Stimulated activated CD8-positive, alpha-beta memory T cell treated with anti-CD3 and anti-CD28 coated beads, Interleukin-15, amount 100 ng/mL, for 1 hour (primary cell): ENCODE measurements at regions not wholly inside any gene's neighbourhood (a gene's known extent, or its start where the extent isn't known, plus 50 kb on each side); places are given as distances from the start of the nearest gene placed in this dataset.

Source experiments
- DNase-seq: peaks from one replicate; pipeline ENCODE4 v3.0.0-alpha.2; 2020; ENCODE audit warnings: low read depth

GRCh38 chr5:158020555-158021418 is 161.8 kb upstream of the CLINT1 start:
- DNase-seq: no peak

GRCh38 chr5:158017469-158017868 is 158.5 kb upstream of the CLINT1 start:
- DNase-seq: no peak

- DNase-seq: no peak
Observed at GRCh38 chr5:158014372-158014771, 155.4 kb upstream of the CLINT1 start.

- DNase-seq: no peak
Observed at GRCh38 chr5:158013939-158014338, 155.0 kb upstream of the CLINT1 start.

- DNase-seq: no peak
Observed at GRCh38 chr5:158013303-158013702, 154.4 kb upstream of the CLINT1 start.

GRCh38 chr5:158011422-158011821 is 152.5 kb upstream of the CLINT1 start:
- no peak for DNase-seq

- DNase-seq: no peak
Observed at GRCh38 chr5:158010831-158011230, 151.9 kb upstream of the CLINT1 start.

GRCh38 chr5:158007336-158007735 is 148.4 kb upstream of the CLINT1 start:
- DNase-seq: no peak

- DNase-seq: no peak
Observed at GRCh38 chr5:157999696-158000095, 140.8 kb upstream of the CLINT1 start.

GRCh38 chr5:157997991-157998504 is 139.1 kb upstream of the CLINT1 start:
- no peak for DNase-seq

GRCh38 chr5:157994906-157995519 is 136.1 kb upstream of the CLINT1 start:
- no peak for DNase-seq

GRCh38 chr5:157993986-157994691 is 135.2 kb upstream of the CLINT1 start:
- DNase-seq: no peak

GRCh38 chr5:157993201-157993600 is 134.3 kb upstream of the CLINT1 start:
- DNase-seq: no peak

- DNase-seq: no peak
Observed at GRCh38 chr5:157990583-157991181, 131.7 kb upstream of the CLINT1 start.

- no peak for DNase-seq
Observed at GRCh38 chr5:157989296-157989695, 130.4 kb upstream of the CLINT1 start.

- DNase-seq: no peak
Observed at GRCh38 chr5:157987259-157987658, 128.3 kb upstream of the CLINT1 start.

GRCh38 chr5:157986431-157986990 is 127.6 kb upstream of the CLINT1 start:
- DNase-seq: no peak

GRCh38 chr5:157984611-157985010 is 125.7 kb upstream of the CLINT1 start:
- no peak for DNase-seq

GRCh38 chr5:157983906-157984551 is 125.1 kb upstream of the CLINT1 start:
- no peak for DNase-seq

GRCh38 chr5:157978061-157978460 is 119.1 kb upstream of the CLINT1 start:
- DNase-seq: no peak

- DNase-seq: no peak
Observed at GRCh38 chr5:157976429-157976828, 117.5 kb upstream of the CLINT1 start.
